K562 (cell line): ENCODE measurements at regions not wholly inside any gene's neighbourhood (a gene's known extent, or its start where the extent isn't known, plus 50 kb on each side); places are given as distances from the start of the nearest gene placed in this dataset.

Source experiments
- HNRNPK ChIP-seq: fragments of 200-400 bp; formaldehyde crosslinking; IDR thresholded peaks from one replicate; pipeline ENCODE4 v1.6.1; 2018; ENCODE audit warnings: mild to moderate bottlenecking, low read depth, low read length; ENCODE audit not compliant: poor library complexity, severe bottlenecking
- PCBP2 ChIP-seq: fragments of 200-400 bp; formaldehyde crosslinking; IDR thresholded peaks from 2 replicates; pipeline ENCODE4 v1.6.1; 2018; ENCODE audit warnings: low read length, low read depth, mild to moderate bottlenecking, moderate library complexity; ENCODE audit not compliant: poor library complexity, severe bottlenecking
- POLR2A ChIP-seq: fragments of 450-650 bp; conservative IDR thresholded peaks from 2 replicates; pipeline ENCODE4 v1.6.1; 2016

DNA sequence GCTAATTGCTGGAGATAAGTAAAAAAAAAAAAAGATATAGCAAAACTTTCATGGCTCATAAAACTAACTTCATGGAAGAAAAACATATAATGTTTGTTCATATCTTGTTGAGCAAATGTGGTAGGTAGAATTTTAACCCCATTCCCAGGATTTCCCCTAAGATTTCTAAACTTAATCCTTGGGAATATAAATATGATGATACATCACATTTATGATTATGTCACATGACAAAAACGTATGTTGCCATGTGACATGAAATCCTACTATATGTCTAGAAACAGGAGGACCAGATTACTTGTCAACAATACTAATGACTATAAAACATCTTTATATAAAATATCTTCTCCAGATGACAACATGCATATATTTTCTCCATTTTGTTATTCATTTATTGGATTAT lies 679.0 kb upstream of the LRRC4C start:
- no peak for TF ChIP-seq POLR2A
- TF ChIP-seq PCBP2 = no peak
- TF ChIP-seq HNRNPK = no peak
